GM19397 (cell line): ENCODE measurements at regions not wholly inside any gene's neighbourhood (a gene's known extent, or its start where the extent isn't known, plus 50 kb on each side); places are given as distances from the start of the nearest gene placed in this dataset.

Experiments used
- ATAC-seq: cut with Tn5 transposase; IDR thresholded peaks from one replicate; pipeline ENCODE4 v1.9.1; 2021; ENCODE audit warnings: mild to moderate bottlenecking, moderate library complexity; ENCODE audit not compliant: unreplicated experiment

DNA sequence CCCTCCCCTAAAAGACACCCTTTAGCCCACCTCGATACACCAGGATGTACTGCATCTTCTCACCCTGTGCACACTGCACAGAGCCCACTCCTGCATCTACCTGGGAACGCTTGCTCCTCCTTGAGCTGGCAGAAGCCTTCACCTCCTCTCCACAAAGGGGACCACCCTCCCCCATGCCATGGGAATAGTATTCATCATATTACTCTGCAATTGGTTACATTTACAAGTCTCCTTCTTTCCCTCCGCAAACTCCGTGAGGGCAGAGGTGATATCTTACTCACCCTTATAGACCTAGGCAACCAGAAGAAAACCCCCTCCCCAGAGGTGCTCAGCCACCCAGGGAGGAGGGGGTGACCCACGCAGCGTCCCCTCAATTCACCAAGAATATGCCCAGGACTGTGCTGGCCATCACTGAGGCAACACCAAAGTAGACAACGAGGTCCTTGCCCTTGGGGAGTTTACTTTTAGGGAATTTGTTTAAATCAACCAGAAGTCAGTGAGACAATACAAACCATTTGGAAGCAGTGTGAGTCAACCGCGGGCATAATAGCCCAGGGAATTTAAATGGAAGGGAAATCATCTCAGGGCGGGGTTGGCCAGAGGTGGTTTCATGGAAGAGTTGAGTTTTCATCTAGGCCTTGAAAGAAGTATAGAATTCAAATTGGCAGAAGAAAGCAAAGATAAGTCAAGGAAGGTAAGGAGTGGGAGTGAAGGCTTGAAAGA lies 214.5 kb downstream of the BARX2 start:
- no peak for ATAC-seq

DNA sequence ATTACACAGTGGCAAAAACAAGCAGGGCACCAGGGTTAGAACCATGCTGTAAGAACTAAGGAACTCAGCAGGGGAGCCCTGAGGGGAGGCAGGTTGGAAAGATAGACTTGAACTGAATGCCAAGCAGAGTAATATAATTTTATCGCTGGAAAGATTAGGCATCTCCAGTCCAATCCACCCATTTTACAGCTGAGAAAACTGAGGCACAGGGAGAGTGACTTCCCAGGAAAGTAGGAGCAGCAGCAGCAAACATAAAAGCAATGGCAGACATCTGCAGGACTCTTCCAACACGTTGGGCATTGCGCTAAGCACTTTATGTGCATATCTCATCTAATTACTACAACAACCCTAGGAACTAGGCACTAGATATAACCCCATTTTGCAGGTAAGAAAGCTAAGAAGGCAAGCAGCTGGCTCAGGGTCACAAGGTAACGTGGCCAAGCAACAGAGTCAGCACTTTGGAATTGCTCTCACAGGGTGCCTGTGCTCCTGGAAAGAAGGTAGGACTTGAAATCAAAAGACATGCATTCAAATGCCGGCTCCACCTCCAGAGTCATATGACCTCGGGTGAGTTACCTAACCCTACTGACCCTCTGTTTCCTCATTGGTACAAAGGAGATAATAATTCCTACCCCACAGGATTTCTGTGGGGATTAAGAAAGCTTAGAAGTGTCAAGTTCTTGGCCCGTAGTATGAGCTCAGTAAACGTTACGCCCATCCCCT lies 215.3 kb downstream of the BARX2 start:
- no peak for ATAC-seq

DNA sequence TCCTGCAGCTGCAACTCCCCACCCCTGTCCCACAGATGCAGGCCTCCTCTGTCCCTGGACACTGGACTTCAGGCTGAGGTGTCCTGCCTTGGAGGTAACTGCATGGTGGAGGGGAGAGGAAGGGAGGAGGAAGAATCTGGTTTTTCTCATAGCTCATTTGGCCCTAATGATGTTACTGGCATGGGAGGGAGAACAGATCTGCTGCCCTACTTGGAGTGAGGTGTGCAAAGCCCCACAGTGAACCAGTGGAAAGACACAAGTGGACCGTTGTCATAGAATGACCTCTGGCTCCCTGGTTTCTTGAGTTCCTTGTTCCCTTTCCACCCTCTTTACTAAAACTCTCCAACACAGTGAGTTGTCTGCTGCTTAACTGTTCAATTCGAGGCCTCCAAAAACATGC lies 215.9 kb downstream of the BARX2 start:
- no peak for ATAC-seq

DNA sequence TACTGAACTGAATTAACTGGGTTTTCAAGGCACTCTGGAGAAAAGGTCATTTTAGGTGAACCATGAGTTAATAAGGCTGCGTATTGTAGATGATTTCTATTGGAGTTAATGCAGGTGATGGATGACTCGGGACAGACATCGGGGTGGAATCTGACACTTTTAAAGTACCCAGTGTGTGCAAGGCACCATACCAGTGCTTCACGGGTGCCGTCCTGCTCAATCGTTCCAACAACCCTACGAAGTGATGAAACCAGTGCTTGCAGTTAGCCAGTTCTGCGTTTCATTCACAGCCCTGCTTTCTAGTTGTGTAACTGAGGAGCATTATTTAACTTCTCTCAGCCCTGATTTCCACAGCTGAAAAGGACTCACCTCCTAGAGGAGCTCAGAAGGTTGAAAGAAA lies 216.5 kb downstream of the BARX2 start:
- ATAC-seq = no peak

DNA sequence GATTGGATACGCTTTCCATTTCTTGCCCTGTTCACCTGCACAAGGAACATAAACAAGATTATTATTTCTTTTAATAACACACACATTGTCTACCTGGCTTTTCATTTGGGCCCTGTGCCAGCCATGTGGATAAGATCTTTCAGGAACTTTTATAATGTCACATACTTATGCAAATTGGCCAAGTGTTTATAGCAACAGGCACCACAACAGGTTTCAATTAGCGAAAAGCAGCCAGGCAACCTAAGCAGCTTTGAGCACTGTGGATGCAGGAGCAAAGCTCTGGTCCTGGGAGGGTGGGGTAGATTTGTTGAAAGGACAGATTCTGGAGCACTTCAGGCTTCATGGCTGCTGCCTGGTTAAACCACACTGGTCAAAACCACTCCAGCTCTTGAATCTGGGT lies 217.4 kb downstream of the BARX2 start:
- no peak for ATAC-seq

DNA sequence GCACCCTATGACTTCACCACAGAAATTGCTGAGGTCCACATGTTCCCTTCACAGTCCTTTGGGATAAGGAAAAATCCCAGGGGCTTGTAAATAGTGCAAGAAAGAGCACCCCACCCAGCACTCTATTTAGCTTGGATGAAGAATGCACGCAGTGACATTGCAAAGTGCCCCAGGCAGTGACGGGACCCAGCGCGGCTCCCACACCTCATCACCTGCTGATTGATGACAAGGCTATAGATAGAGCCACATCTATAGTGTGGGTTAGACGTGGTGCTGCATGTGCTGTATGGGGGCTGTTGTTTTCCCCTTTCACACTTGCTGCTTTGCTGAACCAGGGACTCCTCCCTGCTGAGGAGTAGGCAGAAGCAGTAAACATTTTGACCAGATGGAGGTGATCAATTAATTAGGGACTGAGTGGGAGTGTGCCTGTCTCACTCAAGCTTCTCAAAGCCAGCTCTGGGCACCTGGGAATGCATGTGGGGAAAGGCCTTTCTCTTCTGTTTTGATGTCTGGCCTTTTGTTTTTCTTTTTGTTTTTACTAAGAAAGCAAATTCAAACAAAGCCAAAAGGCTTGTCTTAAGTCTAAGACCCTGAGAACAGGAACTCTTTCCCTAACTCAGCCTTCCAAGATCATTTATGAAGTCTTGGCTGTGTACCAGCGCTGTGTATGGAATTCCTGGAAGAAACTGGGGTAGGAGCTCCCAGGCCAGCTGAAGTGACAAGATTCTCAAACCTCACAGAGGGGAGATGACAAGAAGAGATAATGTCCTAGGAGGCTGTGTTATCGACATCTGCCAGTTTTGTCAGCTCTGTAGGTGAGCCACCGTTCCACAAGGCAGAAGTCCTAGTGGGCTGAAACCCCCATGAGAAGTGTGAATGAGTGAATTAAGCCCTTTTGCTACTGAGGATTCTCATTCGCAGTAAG lies 219.7 kb downstream of the BARX2 start:
- no peak for ATAC-seq

DNA sequence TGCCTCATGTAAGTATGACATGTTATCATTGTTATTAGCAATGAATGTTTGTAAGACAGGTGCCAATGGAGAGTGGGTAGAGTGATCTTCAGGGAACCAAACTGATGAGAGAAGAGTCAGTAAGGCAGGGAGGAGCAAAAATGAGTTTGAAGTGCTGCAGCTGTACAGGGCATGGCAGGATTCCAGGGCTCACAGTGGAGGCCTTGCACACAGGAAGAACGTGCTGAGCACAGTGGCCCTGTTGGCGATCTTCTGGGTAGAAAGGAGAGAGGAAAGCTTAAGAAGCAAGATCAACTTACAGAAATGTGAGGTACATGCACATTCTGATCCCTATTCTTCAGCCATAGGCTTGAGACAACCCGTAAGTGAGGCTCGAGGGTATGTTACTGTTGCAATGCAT lies 219.3 kb upstream of the TMEM45B start:
- ATAC-seq = no peak

DNA sequence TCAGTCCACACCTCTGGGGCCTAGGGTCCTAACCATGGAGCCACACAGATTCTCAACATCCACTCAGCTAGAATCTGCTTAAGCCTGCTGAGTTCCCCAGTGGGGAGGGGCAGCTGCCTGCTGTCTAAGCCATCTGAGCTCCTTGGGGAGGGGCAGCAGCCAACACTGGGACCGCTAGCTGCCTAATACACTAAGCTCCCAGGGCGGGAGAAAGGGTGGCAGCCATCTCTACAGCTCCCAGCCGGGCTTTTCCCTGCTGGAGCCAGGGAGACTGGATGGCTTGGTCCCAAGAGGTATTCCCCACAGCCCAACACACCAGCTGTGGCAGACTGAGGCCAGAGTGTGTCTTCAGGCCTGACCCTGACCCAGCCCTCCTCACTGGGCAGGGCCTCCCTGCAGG lies 217.3 kb upstream of the TMEM45B start:
- ATAC-seq = no peak

DNA sequence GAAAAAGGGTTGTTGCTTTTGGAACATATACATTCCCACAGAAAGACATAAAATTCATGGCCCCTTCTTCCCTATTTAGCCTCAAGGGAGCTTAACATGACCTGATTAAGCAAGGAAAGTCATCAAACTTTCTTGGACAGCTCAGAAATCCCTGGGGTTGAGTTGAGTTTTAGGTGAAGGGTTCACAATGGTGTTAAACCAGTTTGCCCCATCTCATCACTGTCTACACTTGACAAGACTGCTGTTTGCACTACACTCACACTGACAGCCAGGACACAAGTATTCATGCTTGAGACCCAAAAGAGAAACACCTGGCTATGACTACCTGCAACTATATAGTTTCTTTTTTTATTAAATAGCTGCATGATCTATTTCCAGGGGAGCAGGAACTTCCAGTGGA lies 209.8 kb upstream of the TMEM45B start:
- ATAC-seq = no peak

DNA sequence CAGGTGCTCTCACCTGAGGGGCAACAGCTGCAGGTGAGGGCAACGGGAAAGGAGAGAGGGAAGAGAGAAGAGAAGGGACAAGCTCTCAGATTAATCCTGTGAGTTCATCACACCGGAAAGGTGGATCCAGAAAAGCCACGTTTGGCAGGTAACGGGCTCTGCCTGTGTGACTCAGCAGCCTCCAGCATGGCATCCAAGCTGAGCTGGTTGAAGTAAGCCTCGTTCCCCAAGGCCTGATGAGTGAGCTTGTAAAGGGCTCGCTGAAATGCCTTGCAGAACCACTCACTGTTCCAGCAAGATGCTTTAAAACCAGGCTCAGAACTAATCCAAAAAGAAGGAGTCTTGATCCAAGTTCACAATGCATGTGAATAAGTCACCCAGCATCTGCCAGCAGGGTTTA lies 206.9 kb upstream of the TMEM45B start:
- no peak for ATAC-seq

DNA sequence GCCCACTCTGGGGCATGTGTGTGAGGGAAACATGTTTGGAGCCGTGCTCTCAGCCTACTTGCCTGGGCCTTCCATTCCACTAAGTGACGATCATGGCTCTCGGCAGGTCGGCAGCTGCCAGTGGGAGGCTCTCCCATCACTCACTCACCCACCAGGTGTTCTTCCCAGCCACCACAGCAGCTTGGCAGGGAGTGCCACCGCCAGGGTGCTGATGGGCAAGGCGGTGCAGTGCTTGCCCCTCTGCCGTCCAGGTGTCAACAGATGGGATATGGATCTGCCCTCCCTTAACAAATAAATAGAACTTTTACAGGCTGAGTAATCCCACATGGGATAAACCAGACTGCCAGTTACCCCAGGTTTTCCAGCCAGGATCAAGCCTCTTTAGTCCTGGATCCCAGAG lies 205.5 kb upstream of the TMEM45B start:
- no peak for ATAC-seq

DNA sequence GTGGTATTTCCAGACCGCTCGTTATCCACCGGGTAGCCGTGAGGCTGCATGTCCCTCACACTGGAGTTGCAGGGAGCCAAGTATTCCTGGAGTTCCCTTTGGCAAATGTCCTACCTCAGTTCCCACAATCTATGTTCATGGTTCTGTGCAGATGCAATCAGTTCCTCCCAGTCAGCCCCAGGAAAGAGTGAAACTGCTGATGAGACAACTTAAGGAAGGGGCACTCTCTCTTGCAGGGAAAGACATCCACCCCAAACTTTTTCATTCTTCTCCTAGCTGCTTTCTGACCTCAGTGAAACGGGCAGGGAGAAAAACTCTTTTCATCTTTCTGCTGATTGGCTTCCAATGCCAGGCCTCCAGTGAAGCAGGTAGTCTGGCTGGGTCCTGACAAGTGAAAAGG lies 205.1 kb upstream of the TMEM45B start:
- no peak for ATAC-seq

DNA sequence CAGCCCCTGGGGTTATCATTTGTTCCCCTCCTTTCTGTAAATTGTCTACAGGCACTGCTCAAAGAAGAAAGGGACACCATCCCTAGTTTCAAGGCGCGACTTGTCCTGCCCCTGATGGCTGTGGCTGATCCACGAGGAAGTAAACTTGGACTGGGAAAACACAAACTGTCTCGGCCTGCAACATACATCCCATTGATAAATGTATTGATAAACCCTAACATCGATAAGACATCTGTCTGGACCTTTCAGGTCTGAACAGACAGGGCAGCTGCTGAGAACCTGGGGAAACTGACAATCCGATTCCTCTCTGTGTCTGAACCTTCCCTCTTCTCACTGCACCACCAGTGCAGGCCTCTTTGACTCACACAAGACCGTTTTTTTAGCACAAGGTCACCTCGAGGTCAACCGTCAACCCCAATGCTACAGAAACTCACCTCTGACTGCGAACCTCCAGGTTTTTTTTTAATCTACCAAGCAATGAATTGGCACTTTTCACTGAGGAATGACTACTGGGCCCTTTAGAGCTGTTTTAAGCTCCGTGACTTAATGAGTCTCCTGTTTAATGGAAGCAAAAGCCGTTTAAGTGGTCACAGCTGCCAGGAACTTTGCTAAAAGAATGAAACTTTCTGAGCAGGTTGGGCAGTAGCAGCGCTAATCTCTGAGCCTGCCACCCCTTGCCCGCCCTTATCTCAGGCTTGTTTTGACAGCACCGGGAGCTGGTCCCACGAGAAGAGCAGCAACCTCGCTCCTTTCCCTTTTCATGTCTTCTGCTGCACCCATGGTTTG lies 203.8 kb upstream of the TMEM45B start:
- no peak for ATAC-seq

DNA sequence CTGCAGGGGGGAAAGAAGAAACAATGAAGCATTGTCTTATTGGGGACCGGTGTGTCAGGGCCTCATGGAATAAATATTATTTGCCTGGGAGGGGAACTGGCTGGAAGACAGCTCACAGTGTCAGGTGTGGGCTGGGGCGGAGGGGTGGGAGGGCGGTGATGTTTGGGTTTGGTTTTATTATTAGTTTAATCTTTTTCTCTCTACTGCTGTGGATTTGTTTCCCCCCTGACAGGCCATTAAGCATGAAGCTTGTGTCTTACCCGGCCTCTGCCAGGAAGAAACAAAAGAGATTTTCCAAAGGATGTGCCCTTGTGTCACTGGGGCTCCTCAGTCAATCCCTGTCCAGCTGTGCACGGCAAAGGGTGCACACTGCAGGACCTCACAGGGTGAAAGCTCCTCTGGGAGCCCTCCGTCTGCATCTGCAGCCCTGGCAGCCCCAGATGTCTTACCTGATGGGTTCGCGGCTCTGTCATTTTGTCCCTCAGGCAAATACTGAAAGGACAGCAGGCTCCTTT lies 203.1 kb upstream of the TMEM45B start:
- no peak for ATAC-seq

DNA sequence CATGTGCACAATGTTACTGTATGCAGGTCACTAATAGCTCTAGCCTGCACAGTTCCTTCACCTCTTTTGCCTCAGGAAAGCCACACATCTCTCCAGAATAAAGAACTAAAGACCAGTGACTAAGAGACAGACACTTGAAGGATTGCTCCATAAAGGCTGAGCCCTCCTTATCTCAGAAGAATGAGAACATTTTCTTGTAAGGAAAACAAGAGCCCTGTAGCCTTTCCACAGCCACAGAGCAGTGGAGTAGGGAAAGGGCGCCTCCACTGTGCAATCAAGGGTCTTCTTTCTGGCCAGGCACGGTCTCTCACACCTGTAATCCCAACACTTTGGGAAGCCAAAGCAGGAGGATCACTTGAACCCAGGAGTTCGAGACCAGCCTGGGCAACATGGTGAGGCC lies 202.6 kb upstream of the TMEM45B start:
- ATAC-seq = no peak

DNA sequence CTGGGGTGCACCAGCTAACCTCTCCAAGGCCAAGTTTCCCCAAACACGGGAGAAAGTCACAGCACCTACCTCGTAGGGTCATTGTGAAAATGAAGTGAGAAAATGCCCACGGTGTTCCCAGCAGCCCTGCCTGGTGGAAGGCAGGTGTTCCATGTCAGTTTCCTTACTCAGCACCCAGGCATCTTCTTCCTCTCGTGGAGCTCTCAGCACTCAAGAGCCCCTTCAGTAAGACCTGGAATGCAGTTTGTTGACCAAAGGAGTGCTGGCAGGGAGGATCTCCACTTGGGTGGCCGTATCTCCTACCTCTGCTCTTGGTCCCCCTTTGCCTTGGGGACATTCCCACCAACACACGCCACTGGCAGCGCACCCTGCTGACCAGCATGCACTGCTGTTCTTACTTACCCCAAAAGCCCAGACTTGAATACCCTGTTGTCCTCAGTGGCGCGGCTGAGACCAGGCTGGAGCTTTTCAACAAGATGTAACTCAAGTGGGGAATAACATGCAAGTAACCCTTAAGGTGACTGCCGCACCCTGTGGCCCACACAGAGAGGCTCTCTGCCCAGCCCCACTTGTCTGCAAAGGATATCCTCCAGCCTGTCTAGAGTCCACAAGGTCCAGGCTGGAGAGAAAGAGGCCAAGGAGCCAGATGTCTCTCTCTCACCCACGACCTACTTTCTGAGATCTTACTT lies 201.2 kb upstream of the TMEM45B start:
- ATAC-seq = no peak

DNA sequence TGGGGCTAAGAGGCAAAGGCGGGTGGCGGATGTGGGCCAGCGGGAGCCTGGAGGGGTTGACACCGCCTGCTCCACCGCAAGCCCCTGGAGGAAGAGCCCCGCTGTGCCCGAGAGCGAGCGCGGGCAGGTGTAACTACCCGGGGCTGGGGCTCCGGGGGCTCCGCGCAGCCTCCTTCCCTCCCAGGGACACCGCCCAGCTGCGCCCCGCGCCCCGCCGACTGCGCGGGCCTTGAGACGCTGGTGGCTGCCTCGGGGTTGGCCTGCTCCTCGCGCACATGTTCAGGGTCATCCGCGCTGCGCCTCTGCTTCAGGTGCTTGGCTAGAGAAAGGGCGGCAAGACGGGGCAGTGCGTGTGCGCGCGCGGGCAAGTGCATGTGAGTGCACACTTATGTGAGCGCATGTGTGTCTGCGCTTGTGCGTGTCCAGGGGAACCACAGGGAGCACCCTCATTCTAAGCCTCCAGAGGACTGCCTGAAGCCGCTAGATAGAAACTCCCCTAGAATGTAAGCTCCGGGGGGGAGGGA lies 197.5 kb upstream of the TMEM45B start:
- ATAC-seq = no peak

DNA sequence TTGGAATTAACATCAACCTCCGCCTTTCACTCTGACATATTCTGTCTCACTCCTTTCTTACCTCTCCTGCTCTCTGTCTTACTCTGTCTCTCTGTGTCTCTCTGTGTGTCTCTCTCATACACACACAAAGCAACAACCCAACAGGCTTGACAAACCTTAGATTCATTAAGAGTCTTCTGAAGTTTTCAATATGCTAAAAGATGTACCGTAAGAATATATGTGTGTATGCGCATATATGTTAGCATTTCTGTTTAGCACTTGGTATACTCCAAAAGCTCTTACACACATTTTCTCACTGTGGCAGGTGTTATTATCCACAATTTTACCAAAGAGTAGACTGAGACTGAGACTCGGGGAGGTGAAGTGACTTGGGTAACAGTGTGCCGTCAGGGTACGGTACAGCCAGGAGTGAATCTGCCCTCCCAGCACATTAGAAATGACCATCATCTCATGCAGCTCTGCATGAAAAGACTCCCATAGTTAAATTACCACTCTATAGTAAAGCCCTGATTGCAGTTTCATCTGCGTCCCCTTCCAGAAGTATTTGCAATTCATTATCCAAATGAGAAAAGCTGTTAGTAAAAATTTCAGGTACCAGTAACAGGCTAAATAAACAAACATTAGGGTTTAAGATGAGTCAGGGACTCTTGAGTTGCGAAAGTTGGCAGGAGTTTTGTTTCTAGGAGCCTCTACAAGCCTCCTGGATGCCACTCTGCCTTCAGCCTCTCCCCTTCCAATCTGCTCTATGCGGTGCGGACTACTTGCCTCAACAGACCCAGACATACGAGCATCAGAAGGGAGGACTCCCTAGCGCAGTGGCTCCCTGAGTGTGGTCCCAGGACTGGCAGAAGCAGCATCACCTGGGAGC lies 195.2 kb upstream of the TMEM45B start:
- ATAC-seq = no peak

DNA sequence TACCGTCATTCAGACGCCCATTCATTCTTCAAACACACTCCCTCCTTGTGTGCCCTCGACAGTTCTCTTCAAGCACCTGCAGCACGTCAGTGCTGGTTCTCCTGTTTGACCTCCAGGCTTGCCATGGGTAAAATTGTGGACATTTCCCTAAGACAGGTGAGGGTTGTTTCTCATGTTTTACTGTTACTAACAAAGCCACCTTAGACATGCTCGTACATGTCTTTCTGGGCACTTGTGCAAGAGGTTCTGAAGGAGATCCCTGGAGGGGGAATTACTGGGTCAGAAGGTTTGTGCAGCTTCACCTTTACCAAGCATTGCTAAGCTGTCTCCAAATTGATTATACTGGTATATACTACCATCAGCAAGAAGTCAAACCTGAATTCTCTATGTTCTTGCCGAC lies 189.7 kb upstream of the TMEM45B start:
- no peak for ATAC-seq
